ENCODE measurements at regions not wholly inside any gene's neighbourhood (a gene's known extent, or its start where the extent isn't known, plus 50 kb on each side); places are given as distances from the start of the nearest gene placed in this dataset.

GRCh38 chr3:5270666-5271371 lies 83.3 kb downstream of the EDEM1 start:
- Histone ChIP-seq H3K4me3 (no peak overlapping the region), H3K9me3 (no peaks in the 10 kb centered on the region), H3K4me1 (no peaks in the 10 kb centered on the region), H3K27me3 (no peaks in the 10 kb centered on the region), H3K27ac (replicated peaks in 1 of 4) (no peak overlapping the region), H3K36me3 (no peaks in the 10 kb centered on the region)
- TF ChIP-seq, protein P1, sequence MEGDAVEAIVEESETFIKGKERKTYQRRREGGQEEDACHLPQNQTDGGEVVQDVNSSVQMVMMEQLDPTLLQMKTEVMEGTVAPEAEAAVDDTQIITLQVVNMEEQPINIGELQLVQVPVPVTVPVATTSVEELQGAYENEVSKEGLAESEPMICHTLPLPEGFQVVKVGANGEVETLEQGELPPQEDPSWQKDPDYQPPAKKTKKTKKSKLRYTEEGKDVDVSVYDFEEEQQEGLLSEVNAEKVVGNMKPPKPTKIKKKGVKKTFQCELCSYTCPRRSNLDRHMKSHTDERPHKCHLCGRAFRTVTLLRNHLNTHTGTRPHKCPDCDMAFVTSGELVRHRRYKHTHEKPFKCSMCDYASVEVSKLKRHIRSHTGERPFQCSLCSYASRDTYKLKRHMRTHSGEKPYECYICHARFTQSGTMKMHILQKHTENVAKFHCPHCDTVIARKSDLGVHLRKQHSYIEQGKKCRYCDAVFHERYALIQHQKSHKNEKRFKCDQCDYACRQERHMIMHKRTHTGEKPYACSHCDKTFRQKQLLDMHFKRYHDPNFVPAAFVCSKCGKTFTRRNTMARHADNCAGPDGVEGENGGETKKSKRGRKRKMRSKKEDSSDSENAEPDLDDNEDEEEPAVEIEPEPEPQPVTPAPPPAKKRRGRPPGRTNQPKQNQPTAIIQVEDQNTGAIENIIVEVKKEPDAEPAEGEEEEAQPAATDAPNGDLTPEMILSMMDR (IDR thresholded peaks at IDR 0.05) = no peak
- TF ChIP-seq EP300 (IDR thresholded peaks at IDR 0.05) (no peak), POLR2AphosphoS5 (IDR thresholded peaks at IDR 0.05) (no peak), POLR2A (IDR thresholded peaks at IDR 0.05; ENCODE audit: low read depth) (no peak)
- intact Hi-C loops (cut with DNase I) = no loop called here
- peak; percentile 72 for DNase-seq (ENCODE audit: extremely low spot score)
- 84% methylated on average over 9 of the region's 9 CpGs for WGBS

GRCh38 chr3:5271372-5271683 lies 83.8 kb downstream of the EDEM1 start:
- 89% methylated on average over 4 of the region's 4 CpGs for WGBS
- Histone ChIP-seq H3K27me3 (no peaks in the 10 kb centered on the region), H3K27ac (replicated peaks in 1 of 4) (no peak overlapping the region), H3K4me1 (no peaks in the 10 kb centered on the region), H3K36me3 (no peaks in the 10 kb centered on the region), H3K4me3 (no peak overlapping the region), H3K9me3 (no peaks in the 10 kb centered on the region)
- peak; percentile 31 for DNase-seq (ENCODE audit: extremely low spot score)
- intact Hi-C loops (cut with DNase I) = no loop called here
- TF ChIP-seq EP300 (IDR thresholded peaks at IDR 0.05) (no peak), POLR2A (IDR thresholded peaks at IDR 0.05; ENCODE audit: low read depth) (no peak), POLR2AphosphoS5 (IDR thresholded peaks at IDR 0.05) (no peak)
- TF ChIP-seq, protein P1 (IDR thresholded peaks at IDR 0.05) = no peak

DNA sequence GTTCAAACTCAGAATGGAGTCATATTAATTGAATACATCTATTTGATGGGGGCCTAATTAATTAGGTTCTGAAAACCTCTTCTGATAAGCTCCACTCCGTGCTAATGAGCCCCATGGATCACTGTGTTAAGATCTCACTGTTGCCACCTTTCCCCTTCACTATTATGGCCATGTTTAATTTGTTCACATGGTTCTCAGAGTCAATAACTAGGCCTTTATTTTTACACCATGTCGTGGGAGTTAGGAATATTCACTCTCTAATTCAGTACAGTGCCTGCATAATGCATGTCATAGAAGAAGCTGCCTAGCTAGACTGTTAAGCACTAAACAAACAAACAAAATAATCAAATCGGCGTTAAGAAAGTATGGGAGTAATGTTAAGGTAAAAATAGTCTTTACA lies 84.9 kb downstream of the EDEM1 start:
- H3K4me1 ChIP-seq = no peaks in the 10 kb centered on the region
- no peaks in the 10 kb centered on the region for H3K27me3 ChIP-seq
- no peaks in the 10 kb centered on the region for H3K9me3 ChIP-seq
- WGBS = 64% methylated on average over 4 of the region's 4 CpGs
- intact Hi-C loops (cut with DNase I) = no loop called here
- no peak for DNase-seq (ENCODE audit: extremely low spot score)
- TF ChIP-seq, protein P1 (IDR thresholded peaks at IDR 0.05) = no peak
- TF ChIP-seq POLR2A (IDR thresholded peaks at IDR 0.05; ENCODE audit: low read depth) (no peak), EP300 (IDR thresholded peaks at IDR 0.05) (no peak), POLR2AphosphoS5 (IDR thresholded peaks at IDR 0.05) (no peak)
- no peaks in the 10 kb centered on the region for H3K36me3 ChIP-seq
- no peak overlapping the region for H3K27ac ChIP-seq (replicated peaks in 1 of 4)
- H3K4me3 ChIP-seq = no peak overlapping the region

- Histone ChIP-seq H3K4me3 (no peak overlapping the region), H3K36me3 (no peaks in the 10 kb centered on the region), H3K27me3 (no peaks in the 10 kb centered on the region), H3K4me1 (no peaks in the 10 kb centered on the region), H3K27ac (replicated peaks in 1 of 4) (no peak overlapping the region), H3K9me3 (peaks cover 0 to 5% (median 4%) of the 10 kb centered on the region in 4 donors)
- DNase-seq (ENCODE audit: extremely low spot score) = peak; percentile 21
- intact Hi-C loops (cut with DNase I) = no loop called here
- WGBS = 100% methylated on average over 1 of the region's 1 CpG
- TF ChIP-seq POLR2A (IDR thresholded peaks at IDR 0.05; ENCODE audit: low read depth) = no peak
- TF ChIP-seq, protein P1 (IDR thresholded peaks at IDR 0.05) = no peak
- TF ChIP-seq EP300 (IDR thresholded peaks at IDR 0.05) = no peak
- no peak for TF ChIP-seq POLR2AphosphoS5 (IDR thresholded peaks at IDR 0.05)
Measured at GRCh38 chr3:5274091-5274490, 86.6 kb downstream of the EDEM1 start.

DNA sequence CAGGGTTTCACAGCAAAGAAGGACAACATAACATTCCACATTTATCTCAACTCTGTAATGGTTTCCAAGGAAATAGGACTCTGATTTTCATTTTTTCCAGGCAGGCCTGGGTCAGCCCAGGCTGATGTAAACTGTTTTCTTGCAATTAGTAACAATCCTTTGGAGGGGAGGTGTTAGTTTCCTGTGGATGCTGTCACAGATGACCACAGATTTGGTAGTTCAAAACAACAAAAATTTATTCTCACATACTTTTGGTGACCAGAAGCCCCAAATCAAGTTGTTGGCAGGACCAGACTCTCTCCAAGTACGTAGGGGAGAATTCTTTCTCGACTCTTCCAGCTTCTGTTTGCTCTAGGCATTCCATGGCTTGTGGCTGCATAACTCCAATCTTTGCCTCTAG lies 88.0 kb downstream of the EDEM1 start:
- TF ChIP-seq, protein P1 (IDR thresholded peaks at IDR 0.05) = no peak
- TF ChIP-seq EP300 (IDR thresholded peaks at IDR 0.05) (no peak), POLR2AphosphoS5 (IDR thresholded peaks at IDR 0.05) (no peak), POLR2A (IDR thresholded peaks at IDR 0.05; ENCODE audit: low read depth) (no peak)
- Histone ChIP-seq H3K4me3 (no peak overlapping the region), H3K4me1 (no peaks in the 10 kb centered on the region), H3K27me3 (no peaks in the 10 kb centered on the region), H3K36me3 (no peaks in the 10 kb centered on the region), H3K9me3 (peaks cover 0 to 17% (median 11%) of the 10 kb centered on the region in 4 donors), H3K27ac (replicated peaks in 1 of 4) (no peak overlapping the region)
- peak; percentile 53 for DNase-seq (ENCODE audit: extremely low spot score)
- intact Hi-C loops (cut with DNase I) = no loop called here
- WGBS = 43% methylated on average over 2 of the region's 2 CpGs
